NCI-H69 (cell line): ENCODE measurements at regions not wholly inside any gene's neighbourhood (a gene's known extent, or its start where the extent isn't known, plus 50 kb on each side); places are given as distances from the start of the nearest gene placed in this dataset.

ENCODE experiments used
- DNase-seq: peaks from one replicate; lab custom pipeline; 2025; lab: John Stamatoyannopoulos, UW

GRCh38 chr1:87682565-87682964, 353.9 kb downstream of the LMO4 start:
- peak; percentile 73 for DNase-seq

GRCh38 chr1:87683196-87683956, 354.7 kb downstream of the LMO4 start:
- DNase-seq, result peak; percentile 93

DNA sequence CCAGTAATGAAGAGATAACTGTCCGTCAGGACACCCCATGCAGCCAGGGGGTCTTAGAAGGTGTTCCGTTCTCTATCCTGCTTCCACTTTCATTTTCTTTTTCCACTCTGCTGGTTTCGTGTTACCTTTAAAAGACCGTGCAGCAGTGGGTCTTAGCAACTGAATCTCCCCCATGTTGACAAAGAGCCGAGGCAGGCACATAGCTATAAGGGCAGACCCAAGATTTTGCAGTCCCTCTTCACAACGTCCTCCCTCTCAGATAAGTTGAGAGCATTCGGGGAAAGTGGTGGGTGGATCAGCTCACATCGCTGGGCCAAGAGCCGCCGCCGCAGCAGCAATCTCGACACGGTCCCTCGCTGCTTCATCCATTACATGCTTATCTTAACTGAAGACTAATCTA, 355.5 kb downstream of the LMO4 start:
- DNase-seq, result peak; percentile 29

- peak; percentile 53 for DNase-seq
Observed at GRCh38 chr1:87684713-87685205, 356.1 kb downstream of the LMO4 start.

DNA sequence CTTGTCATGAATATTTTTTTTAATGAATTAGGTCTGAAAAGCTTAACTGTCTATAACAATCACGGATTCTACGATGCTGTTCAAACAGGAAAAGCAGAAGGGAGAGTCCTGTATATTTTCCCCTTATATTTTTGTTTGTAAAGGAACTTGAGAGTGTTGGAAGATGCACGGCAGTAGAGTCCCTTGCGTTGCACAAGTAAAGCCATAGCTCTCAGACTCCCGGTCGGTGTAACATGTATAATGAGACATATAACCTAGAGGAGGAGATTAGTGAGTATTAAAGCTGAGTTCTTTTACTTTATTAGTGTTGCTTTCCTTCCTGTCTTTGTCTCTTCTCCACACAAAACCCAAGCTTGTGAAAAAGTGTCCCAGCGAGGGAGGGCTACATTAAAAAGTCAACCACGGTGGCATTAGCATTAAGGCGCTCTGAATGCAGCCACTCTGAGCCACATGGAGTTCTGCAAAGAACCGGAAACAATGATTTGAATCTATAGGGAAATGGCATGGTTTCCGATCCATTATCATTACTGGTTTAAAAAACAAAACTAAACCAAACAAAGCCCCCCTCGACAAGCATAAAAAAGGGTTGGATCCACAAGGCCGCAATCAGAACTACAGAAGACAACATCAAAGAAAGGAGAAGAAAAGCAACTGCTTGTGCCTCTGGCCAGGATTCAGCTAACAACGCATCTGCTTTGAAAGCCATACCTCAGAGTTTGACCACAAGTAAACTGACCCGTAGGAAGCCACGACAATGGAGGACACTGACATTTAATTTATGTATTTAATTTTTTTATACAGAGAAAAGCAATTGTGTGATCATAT, 356.8 kb downstream of the LMO4 start:
- peak; percentile 30 for DNase-seq

GRCh38 chr1:87686136-87686495, 357.4 kb downstream of the LMO4 start:
- DNase-seq, result no peak

DNA sequence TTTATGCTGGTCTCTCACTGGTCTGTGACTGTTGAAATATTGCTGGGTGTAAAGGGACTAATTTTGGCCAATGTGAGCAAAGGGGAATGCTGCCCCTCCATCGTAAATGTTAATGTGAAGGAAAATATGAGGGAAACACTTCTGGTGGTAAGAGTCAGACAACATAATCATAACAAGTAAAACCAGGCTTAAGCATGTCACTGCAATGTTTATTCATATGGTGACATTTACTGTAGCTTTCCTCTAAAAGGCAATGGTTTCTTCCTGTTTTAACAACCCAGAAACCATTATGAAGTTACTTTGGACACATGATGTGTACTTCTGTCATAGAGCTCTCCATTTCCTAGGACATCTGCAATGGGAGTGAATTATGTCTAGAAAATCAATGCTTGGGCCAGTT, 358.0 kb downstream of the LMO4 start:
- DNase-seq, result no peak

- no peak for DNase-seq
Observed at GRCh38 chr1:87688136-87688535, 359.5 kb downstream of the LMO4 start.

- no peak for DNase-seq
Observed at GRCh38 chr1:87689487-87689886, 360.8 kb downstream of the LMO4 start.

- no peak for DNase-seq
Observed at GRCh38 chr1:87696483-87696882, 367.8 kb downstream of the LMO4 start.

DNA sequence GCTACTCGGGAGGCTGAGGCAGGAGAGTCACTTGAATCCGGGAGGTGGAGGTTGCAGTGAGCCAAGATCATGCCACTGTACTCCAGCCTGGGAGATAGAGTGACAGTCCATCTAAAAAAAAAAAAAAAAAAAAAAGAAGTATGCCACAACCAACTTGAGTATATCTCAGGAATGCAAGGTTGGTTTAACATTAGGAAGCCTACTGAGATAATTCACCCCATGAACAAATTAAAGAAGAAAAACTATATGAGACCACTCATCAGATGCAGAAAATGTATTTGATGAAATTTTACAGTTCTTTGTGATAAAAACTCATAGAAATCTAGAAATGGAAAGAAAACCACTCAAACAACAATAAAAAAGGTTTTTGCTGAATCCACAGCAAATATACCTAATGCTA, 373.8 kb downstream of the LMO4 start:
- DNase-seq, result no peak

- no peak for DNase-seq
Observed at GRCh38 chr1:87705233-87705632, 376.6 kb downstream of the LMO4 start.

DNA sequence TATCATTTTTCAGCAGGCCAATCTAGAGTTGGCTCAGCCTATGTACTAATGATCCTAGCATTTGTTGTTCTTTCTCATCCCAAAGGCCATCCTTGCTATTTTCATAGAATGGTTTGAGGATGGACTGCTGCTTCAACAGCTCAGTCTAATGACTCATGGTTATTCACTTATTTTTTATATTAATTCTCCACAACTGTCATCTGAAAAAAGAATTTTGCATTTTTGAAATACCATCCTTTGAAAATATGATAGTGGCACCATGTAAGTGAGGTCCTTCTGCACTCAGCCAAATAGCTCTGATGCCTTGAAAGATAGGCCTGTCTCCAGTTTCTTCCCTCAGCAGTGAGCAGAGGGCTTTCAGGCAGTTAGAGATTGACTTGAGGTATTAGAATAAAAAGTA, 377.5 kb downstream of the LMO4 start:
- DNase-seq, result no peak

DNA sequence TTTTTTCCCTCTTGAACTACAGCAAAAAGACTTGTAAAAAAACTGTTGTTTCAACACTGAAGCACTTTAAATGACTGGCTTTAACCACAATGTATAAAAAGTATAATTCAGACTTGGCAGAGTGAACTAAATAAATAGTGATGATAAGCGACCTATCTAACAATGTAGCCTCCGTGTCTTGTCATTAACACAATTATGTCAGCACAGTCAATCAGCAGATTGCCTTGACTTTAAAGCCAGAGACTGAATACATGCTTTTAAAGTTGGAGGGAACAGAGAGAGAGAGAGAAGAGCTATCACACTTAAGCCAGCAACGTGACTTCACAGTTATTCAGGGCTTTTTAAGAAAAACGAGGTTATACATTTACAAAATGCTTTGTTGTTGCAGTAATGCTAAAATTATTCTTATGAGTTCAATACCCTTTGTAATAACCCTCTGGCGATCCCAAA, 378.1 kb downstream of the LMO4 start:
- DNase-seq, result peak; percentile 67

- no peak for DNase-seq
Observed at GRCh38 chr1:87707411-87707810, 378.7 kb downstream of the LMO4 start.

DNA sequence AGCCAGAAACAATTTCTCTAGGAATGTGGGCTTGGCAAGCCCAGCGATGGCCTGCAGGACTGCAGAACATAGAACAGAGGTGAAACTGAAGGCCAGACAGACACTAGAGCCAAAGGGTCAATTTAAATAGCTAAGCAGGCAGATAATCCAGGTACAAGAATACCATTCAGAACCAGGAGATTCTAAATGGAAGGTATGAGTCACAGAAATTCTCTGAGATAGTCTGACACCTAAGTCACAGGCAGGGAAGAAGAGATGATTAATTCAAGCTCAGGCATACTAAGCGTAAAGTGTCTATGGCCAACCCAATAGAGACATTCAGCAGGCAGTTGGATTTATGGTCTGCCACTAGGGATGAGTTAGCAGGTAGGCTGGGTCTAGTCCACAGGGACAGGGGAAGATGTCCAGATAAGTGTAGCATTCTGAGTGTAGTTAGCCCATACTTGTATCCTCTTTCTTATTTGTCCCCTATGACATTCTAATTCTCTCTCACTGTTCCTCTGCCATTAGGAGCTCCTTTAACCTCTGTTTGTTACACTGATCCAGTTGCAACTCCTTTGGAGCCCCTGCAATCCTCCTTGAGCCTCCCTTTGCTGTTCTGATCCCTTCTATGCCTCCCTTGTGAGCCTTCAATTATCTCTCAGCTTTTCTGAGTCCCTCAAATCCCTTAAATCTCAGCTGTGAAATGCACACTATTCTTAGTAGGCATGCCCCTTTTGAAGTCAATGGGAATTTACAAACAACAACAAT, 383.8 kb downstream of the LMO4 start:
- no peak for DNase-seq

DNA sequence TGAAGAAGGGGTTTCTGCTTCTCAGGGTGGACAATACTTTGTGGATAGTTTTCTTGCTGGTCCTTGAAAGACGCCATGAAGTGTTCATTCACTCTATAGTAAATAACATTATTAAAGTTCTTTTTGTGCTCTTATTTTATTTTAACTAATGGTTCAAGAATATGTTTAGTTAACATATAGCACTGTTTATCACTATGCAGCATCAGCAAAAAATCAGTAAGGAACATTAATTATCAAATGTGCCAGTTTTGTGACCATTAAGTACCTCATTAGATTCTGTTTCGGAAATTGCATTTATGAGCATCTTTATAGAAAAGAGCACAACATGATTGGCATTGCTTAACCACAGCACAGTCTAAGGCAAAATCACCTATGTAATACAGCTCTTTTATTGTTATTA, 385.6 kb downstream of the LMO4 start:
- DNase-seq, result no peak

DNA sequence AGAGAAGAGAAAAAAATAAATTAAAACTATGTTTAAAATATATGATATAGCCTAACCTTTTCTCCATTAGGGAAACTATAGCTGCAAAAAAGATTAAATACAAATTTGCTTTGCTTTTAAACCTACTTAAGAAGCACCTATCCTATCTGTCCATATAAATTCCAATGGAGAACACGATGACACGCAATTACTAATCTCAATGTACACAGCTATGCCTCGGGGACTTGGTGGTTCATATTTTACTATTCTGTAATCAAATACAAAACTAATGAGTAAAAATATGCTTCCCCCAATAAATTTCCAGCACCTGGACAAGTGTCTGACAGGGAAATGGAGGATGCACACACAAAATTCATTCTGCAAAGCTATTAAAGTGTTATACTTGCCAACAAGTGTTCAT, 386.4 kb downstream of the LMO4 start:
- no peak for DNase-seq

- DNase-seq, result no peak
Observed at GRCh38 chr1:87715471-87715870, 386.8 kb downstream of the LMO4 start.

DNA sequence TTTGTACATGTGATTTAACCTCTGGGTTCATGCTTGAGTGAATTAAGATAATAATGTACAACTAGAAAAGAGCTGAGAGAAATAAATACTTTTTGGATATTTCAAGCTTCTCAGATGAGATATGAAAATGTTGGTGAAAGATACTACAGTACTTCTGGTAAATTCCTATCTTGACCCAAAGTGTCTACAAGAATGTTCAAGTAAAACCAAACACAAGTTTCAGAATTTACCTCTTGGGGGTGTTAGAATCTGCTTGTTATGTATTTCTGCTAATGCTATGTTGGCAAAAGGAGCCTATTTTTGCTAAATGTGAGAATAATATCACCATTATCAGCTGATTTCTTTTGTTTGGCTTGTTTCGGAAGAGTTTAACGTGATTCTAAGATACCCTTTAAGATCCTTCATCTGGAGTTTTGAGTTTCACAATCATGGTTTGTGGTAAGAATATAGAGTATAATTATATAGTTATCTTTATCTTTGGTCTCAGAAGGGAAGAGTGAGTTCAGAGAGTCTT, 388.5 kb downstream of the LMO4 start:
- no peak for DNase-seq

- DNase-seq, result peak; percentile 41
Observed at GRCh38 chr1:87718241-87718950, 389.7 kb downstream of the LMO4 start.

- DNase-seq, result no peak
Observed at GRCh38 chr1:87719658-87720057, 391.0 kb downstream of the LMO4 start.
